GM19438 (cell line): ENCODE measurements at regions not wholly inside any gene's neighbourhood (a gene's known extent, or its start where the extent isn't known, plus 50 kb on each side); places are given as distances from the start of the nearest gene placed in this dataset.
"Not testable (repeated sequence)": the region's sequence is repeated elsewhere in the genome, so short reads cannot be mapped to it uniquely, and the experiment has no call there.

Source experiments
- ATAC-seq: cut with Tn5 transposase; IDR thresholded peaks from one replicate; pipeline ENCODE4 v1.9.1; 2021; ENCODE audit warnings: low read depth; ENCODE audit not compliant: unreplicated experiment

- no peak for ATAC-seq
These were observed 312.8 kb upstream of the CTNND2 start for GRCh38 chr5:12217039-12217438.

- ATAC-seq: no peak
These were observed 310.2 kb upstream of the CTNND2 start for GRCh38 chr5:12214267-12215015.

GRCh38 chr5:12208366-12209100, 304.3 kb upstream of the CTNND2 start:
- ATAC-seq: no peak

- no peak for ATAC-seq
These were observed 300.5 kb upstream of the CTNND2 start for GRCh38 chr5:12204761-12205160.

- ATAC-seq: no peak
These were observed 289.3 kb upstream of the CTNND2 start for GRCh38 chr5:12193536-12193935.

GRCh38 chr5:12183003-12183402, 278.8 kb upstream of the CTNND2 start:
- ATAC-seq: no peak

- no peak for ATAC-seq
These were observed 273.6 kb upstream of the CTNND2 start for GRCh38 chr5:12177851-12178250.

- no peak for ATAC-seq
These were observed 273.0 kb upstream of the CTNND2 start for GRCh38 chr5:12177225-12177624.

GRCh38 chr5:12175914-12176585, 271.8 kb upstream of the CTNND2 start:
- no peak for ATAC-seq

- no peak for ATAC-seq
These were observed 270.5 kb upstream of the CTNND2 start for GRCh38 chr5:12174734-12175133.

- ATAC-seq: no peak
These were observed 265.3 kb upstream of the CTNND2 start for GRCh38 chr5:12169536-12169935.

- no peak for ATAC-seq
These were observed 258.6 kb upstream of the CTNND2 start for GRCh38 chr5:12162863-12163262.

GRCh38 chr5:12147513-12147912, 243.3 kb upstream of the CTNND2 start:
- ATAC-seq: no peak

- no peak for ATAC-seq
These were observed 237.2 kb upstream of the CTNND2 start for GRCh38 chr5:12141496-12141895.

- no peak for ATAC-seq
These were observed 229.3 kb upstream of the CTNND2 start for GRCh38 chr5:12133520-12133919.

GRCh38 chr5:12131020-12131419, 226.8 kb upstream of the CTNND2 start:
- ATAC-seq: not testable (repeated sequence)

GRCh38 chr5:12125895-12126294, 221.6 kb upstream of the CTNND2 start:
- no peak for ATAC-seq

GRCh38 chr5:12119657-12120056, 215.4 kb upstream of the CTNND2 start:
- no peak for ATAC-seq

- ATAC-seq: no peak
These were observed 209.8 kb upstream of the CTNND2 start for GRCh38 chr5:12114075-12114474.

- ATAC-seq: no peak
These were observed 208.8 kb upstream of the CTNND2 start for GRCh38 chr5:12113062-12113461.

- no peak for ATAC-seq
These were observed 207.0 kb upstream of the CTNND2 start for GRCh38 chr5:12111261-12111660.

- no peak for ATAC-seq
These were observed 206.4 kb upstream of the CTNND2 start for GRCh38 chr5:12110629-12111028.
